ENCODE measurements at regions not wholly inside any gene's neighbourhood (a gene's known extent, or its start where the extent isn't known, plus 50 kb on each side); places are given as distances from the start of the nearest gene placed in this dataset.

- Histone ChIP-seq H3K4me1 (ENCODE audit: control insufficient read depth, insufficient read depth, low read length, unreplicated experiment) (peaks cover 37% of the 10 kb centered on the region), H3K79me2 (ENCODE audit: control insufficient read depth, insufficient read depth, low read length, unreplicated experiment) (no peaks in the 10 kb centered on the region), H2AFZ (ENCODE audit: low read length, unreplicated experiment) (no peak overlapping the region), H3K36me3 (ENCODE audit: insufficient read depth, low read length) (no peaks in the 10 kb centered on the region), H3K27ac (ENCODE audit: low read depth, low read length) (no peak overlapping the region), H3K27me3 (ENCODE audit: insufficient read depth, low read length) (no peaks in the 10 kb centered on the region), H3K4me3 (ENCODE audit: low read depth, low read length) (no peak overlapping the region)
These were observed 65.8 kb upstream of the LEKR1 start for GRCh38 chr3:156760333-156760732.

DNA sequence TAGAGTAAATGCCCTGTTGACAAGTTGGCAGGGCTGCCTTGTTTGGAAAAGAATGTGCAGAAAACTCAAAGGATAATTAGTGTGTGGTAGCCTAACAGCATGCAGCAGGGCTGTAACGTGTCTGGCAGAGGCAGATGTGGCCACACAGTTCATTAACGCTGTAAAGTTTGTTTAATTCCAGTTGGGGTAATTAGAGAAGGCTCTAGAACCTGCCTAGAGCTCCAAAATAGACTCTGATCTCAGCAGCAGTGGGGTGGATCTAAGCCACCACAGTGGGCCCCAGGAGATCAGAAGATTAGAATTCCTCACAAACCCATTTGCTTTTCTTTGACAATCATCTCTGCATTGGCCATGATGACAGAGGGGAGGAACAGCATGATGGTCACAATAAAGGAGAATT is 65.1 kb upstream of the LEKR1 start:
- no peak overlapping the region for H2AFZ ChIP-seq (ENCODE audit: low read length, unreplicated experiment)
- H3K27me3 ChIP-seq (ENCODE audit: insufficient read depth, low read length): no peaks in the 10 kb centered on the region
- H3K27ac ChIP-seq (ENCODE audit: low read depth, low read length): no peak overlapping the region
- H3K4me1 ChIP-seq (ENCODE audit: control insufficient read depth, insufficient read depth, low read length, unreplicated experiment): peaks cover 39% of the 10 kb centered on the region
- no peaks in the 10 kb centered on the region for H3K79me2 ChIP-seq (ENCODE audit: control insufficient read depth, insufficient read depth, low read length, unreplicated experiment)
- H3K4me3 ChIP-seq (ENCODE audit: low read depth, low read length): no peak overlapping the region
- no peaks in the 10 kb centered on the region for H3K36me3 ChIP-seq (ENCODE audit: insufficient read depth, low read length)

DNA sequence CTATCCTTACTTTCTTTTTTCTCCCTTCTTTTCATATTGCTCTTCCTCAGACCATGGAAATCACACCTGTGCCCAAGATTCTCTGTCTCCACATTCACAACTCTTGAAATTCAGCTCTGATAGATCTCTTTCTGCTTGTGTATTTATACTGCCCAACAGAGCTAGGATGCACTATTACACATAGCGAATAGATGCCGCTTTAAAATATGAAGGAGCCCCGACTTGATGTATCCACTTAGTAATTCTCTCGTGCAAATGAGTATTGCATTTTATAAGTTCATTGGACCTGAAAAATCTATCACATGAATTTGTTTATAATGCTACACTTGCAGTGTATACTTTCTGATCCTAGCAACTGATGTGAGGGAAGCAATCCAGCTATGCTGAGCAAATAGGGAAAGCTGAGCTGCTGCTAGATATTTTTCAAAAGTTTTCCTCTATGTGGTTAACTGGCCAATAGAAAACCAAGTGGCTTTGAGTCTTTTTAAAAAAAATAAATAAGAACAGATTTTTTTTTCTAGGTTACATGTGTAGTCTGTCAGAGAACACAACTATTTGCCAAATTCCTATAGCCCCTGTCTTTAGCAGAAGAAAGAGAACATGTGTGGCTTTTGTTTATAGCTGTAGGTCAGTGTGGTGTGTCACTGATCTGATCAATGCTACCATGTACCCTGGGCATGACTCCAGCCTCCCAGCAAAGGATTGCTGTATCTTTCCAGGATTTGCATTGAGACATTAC is 64.3 kb upstream of the LEKR1 start:
- H3K4me3 ChIP-seq (ENCODE audit: low read depth, low read length): peak overlapping the region; percentile 32; the same call in 1 of the 2 replicates
- H3K27me3 ChIP-seq (ENCODE audit: insufficient read depth, low read length): no peaks in the 10 kb centered on the region
- H3K4me1 ChIP-seq (ENCODE audit: control insufficient read depth, insufficient read depth, low read length, unreplicated experiment): peaks cover 39% of the 10 kb centered on the region
- H3K79me2 ChIP-seq (ENCODE audit: control insufficient read depth, insufficient read depth, low read length, unreplicated experiment): no peaks in the 10 kb centered on the region
- H3K27ac ChIP-seq (ENCODE audit: low read depth, low read length): peak overlapping the region; percentile 82
- H3K36me3 ChIP-seq (ENCODE audit: insufficient read depth, low read length): no peaks in the 10 kb centered on the region
- peak overlapping the region; percentile 33 for H2AFZ ChIP-seq (ENCODE audit: low read length, unreplicated experiment)

DNA sequence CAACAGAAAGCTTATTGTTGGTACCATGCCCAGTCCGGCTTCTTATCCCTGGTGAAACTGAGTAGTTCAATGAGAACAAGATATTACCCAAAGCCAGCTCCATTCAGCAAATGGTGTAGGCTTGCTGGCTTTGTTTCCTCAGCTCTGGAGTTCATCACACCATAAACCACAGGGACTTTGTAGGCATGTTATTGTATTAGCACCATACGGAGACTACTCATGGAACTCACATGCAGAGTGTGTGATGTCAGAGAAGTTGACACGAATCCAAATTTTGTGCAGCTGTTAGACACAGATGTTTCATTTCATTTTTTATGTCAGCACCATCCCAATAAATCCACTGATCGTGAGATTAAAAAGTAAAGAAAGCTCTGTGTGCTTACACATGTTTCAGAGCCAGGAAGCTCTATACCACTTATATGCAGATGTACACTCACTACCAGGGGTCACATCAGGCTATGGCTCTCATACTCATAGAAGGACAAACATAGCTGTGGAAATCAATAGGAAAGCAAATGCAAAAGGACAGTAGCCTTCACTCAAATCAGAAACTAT is 63.4 kb upstream of the LEKR1 start:
- Histone ChIP-seq H3K27ac (ENCODE audit: low read depth, low read length) (peak overlapping the region; percentile 82), H3K36me3 (ENCODE audit: insufficient read depth, low read length) (no peaks in the 10 kb centered on the region), H3K27me3 (ENCODE audit: insufficient read depth, low read length) (no peaks in the 10 kb centered on the region), H3K4me1 (ENCODE audit: control insufficient read depth, insufficient read depth, low read length, unreplicated experiment) (peaks cover 39% of the 10 kb centered on the region), H3K4me3 (ENCODE audit: low read depth, low read length) (peak overlapping the region; percentile 32; the same call in 1 of the 2 replicates), H2AFZ (ENCODE audit: low read length, unreplicated experiment) (peak overlapping the region; percentile 33), H3K79me2 (ENCODE audit: control insufficient read depth, insufficient read depth, low read length, unreplicated experiment) (no peaks in the 10 kb centered on the region)

GRCh38 chr3:156763386-156763785 is 62.8 kb upstream of the LEKR1 start:
- peak overlapping the region; percentile 82 for H3K27ac ChIP-seq (ENCODE audit: low read depth, low read length)
- H2AFZ ChIP-seq (ENCODE audit: low read length, unreplicated experiment): no peak overlapping the region
- peaks cover 39% of the 10 kb centered on the region for H3K4me1 ChIP-seq (ENCODE audit: control insufficient read depth, insufficient read depth, low read length, unreplicated experiment)
- no peaks in the 10 kb centered on the region for H3K79me2 ChIP-seq (ENCODE audit: control insufficient read depth, insufficient read depth, low read length, unreplicated experiment)
- H3K4me3 ChIP-seq (ENCODE audit: low read depth, low read length): no peak overlapping the region
- H3K36me3 ChIP-seq (ENCODE audit: insufficient read depth, low read length): no peaks in the 10 kb centered on the region
- H3K27me3 ChIP-seq (ENCODE audit: insufficient read depth, low read length): no peaks in the 10 kb centered on the region

GRCh38 chr3:156763931-156764720 is 62.0 kb upstream of the LEKR1 start:
- Histone ChIP-seq H3K36me3 (ENCODE audit: insufficient read depth, low read length) (no peaks in the 10 kb centered on the region), H2AFZ (ENCODE audit: low read length, unreplicated experiment) (no peak overlapping the region), H3K4me3 (ENCODE audit: low read depth, low read length) (no peak overlapping the region), H3K27me3 (ENCODE audit: insufficient read depth, low read length) (no peaks in the 10 kb centered on the region), H3K27ac (ENCODE audit: low read depth, low read length) (peak overlapping the region; percentile 56), H3K4me1 (ENCODE audit: control insufficient read depth, insufficient read depth, low read length, unreplicated experiment) (peaks cover 39% of the 10 kb centered on the region), H3K79me2 (ENCODE audit: control insufficient read depth, insufficient read depth, low read length, unreplicated experiment) (no peaks in the 10 kb centered on the region)

GRCh38 chr3:156764751-156765150 is 61.4 kb upstream of the LEKR1 start:
- Histone ChIP-seq H3K27ac (ENCODE audit: low read depth, low read length) (peak overlapping the region; percentile 56), H3K27me3 (ENCODE audit: insufficient read depth, low read length) (no peaks in the 10 kb centered on the region), H3K4me1 (ENCODE audit: control insufficient read depth, insufficient read depth, low read length, unreplicated experiment) (peaks cover 39% of the 10 kb centered on the region), H3K36me3 (ENCODE audit: insufficient read depth, low read length) (no peaks in the 10 kb centered on the region), H2AFZ (ENCODE audit: low read length, unreplicated experiment) (no peak overlapping the region), H3K4me3 (ENCODE audit: low read depth, low read length) (no peak overlapping the region), H3K79me2 (ENCODE audit: control insufficient read depth, insufficient read depth, low read length, unreplicated experiment) (no peaks in the 10 kb centered on the region)

- Histone ChIP-seq H3K4me1 (ENCODE audit: control insufficient read depth, insufficient read depth, low read length, unreplicated experiment) (peaks cover 29% of the 10 kb centered on the region), H3K27ac (ENCODE audit: low read depth, low read length) (no peak overlapping the region), H3K36me3 (ENCODE audit: insufficient read depth, low read length) (no peaks in the 10 kb centered on the region), H3K79me2 (ENCODE audit: control insufficient read depth, insufficient read depth, low read length, unreplicated experiment) (no peaks in the 10 kb centered on the region), H3K4me3 (ENCODE audit: low read depth, low read length) (no peak overlapping the region), H2AFZ (ENCODE audit: low read length, unreplicated experiment) (no peak overlapping the region), H3K27me3 (ENCODE audit: insufficient read depth, low read length) (no peaks in the 10 kb centered on the region)
These were observed 57.8 kb upstream of the LEKR1 start for GRCh38 chr3:156768390-156768789.

DNA sequence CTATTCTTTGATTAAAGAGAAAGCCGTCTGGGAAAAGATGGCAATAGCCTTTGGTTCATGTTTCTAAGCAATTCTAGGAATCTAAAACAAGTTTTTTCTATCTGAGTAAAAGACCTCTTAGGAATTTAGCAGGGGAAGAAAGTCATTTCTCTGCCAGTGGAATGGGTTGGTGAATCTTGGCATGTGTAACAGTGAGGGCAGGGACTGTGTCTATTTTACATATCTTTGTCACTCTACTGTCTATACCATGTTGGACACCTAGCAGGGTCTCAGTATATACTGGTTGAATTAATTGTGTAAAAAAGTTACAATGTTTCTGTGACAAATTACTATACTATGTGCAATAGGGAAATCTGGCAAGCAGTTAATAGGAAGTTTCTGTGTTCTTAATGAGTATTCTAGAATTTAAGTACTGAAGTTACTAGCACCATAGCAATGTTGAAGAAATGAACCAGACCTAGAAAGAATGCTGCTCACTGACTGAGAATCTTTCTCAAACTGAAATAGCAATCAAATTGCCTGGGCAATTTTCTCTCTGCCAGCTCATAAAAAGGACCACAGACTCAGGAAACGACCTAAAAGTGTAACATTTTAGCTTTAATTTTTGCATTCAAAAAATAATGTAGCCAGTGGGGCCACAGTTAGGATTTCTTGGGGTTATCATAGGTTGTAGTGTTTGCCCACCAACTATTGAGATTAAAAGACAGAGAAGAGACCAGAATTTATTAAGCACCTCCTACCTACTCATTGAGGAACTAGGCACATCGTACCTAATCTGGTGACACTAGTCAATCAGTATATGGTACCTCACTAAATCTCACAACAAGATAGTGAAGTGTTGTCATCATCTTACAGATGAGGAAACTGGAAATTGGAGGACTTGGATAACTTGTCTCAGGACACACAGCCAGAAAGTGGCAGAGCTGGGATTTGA is 56.2 kb upstream of the LEKR1 start:
- H3K79me2 ChIP-seq (ENCODE audit: control insufficient read depth, insufficient read depth, low read length, unreplicated experiment): no peaks in the 10 kb centered on the region
- no peaks in the 10 kb centered on the region for H3K36me3 ChIP-seq (ENCODE audit: insufficient read depth, low read length)
- H3K4me3 ChIP-seq (ENCODE audit: low read depth, low read length): no peak overlapping the region
- no peak overlapping the region for H3K27ac ChIP-seq (ENCODE audit: low read depth, low read length)
- no peaks in the 10 kb centered on the region for H3K27me3 ChIP-seq (ENCODE audit: insufficient read depth, low read length)
- H3K4me1 ChIP-seq (ENCODE audit: control insufficient read depth, insufficient read depth, low read length, unreplicated experiment): peaks cover 15% of the 10 kb centered on the region
- no peak overlapping the region for H2AFZ ChIP-seq (ENCODE audit: low read length, unreplicated experiment)

Data from ACC112 (cell line).